OCI-LY3 (cell line): ENCODE measurements at regions not wholly inside any gene's neighbourhood (a gene's known extent, or its start where the extent isn't known, plus 50 kb on each side); places are given as distances from the start of the nearest gene placed in this dataset.

Source experiments
- H2AFZ ChIP-seq: fragments of 200-600, 300-600 bp; shearing (Covaris generic); 2 replicates; pipeline ENCODE4 v1.6.0; 2014; ENCODE audit warnings: antibody characterized with exemption, low read depth, low read length
- H3K27ac ChIP-seq: fragments of 200-600, 300-600 bp; sonication (generic); 2 replicates; pipeline ENCODE4 v1.5.1; 2014; ENCODE audit warnings: mild to moderate bottlenecking, low read length, moderate library complexity, mixed read lengths
- H3K27me3 ChIP-seq: fragments of 200-600, 300-600 bp; sonication (generic); 2 replicates; pipeline ENCODE4 v1.6.1; 2014; ENCODE audit warnings: low read depth, low read length, mixed read lengths
- H3K36me3 ChIP-seq: fragments of 200-600, 300-600 bp; sonication (generic); replicated peaks from 2 replicates; pipeline ENCODE3; 2014; ENCODE audit warnings: low read depth, low read length, mixed read lengths
- H3K4me1 ChIP-seq: fragments of 300-600, 200-600 bp; sonication (generic); 2 replicates; pipeline ENCODE4 v1.6.1; 2014; ENCODE audit warnings: low read length, mixed read lengths
- H3K4me2 ChIP-seq: fragments of 200-600, 300-600 bp; sonication (generic); 2 replicates; pipeline ENCODE4 v1.6.1; 2014; ENCODE audit warnings: low read length, mixed read lengths
- H3K4me3 ChIP-seq: fragments of 300-600, 200-600 bp; sonication (generic); 2 replicates; pipeline ENCODE4 v1.5.1; 2014; ENCODE audit warnings: antibody characterized with exemption, mild to moderate bottlenecking, low read length, moderate library complexity
- H3K79me2 ChIP-seq: fragments of 300-600, 200-600 bp; shearing (Covaris generic); 2 replicates; pipeline ENCODE4 v1.6.1; 2014; ENCODE audit warnings: mild to moderate bottlenecking, low read length, mixed read lengths
- H3K9ac ChIP-seq: fragments of 300-600, 200-600 bp; shearing (Covaris generic); 2 replicates; pipeline ENCODE4 v1.6.0; 2014; ENCODE audit warnings: mild to moderate bottlenecking, low read length, moderate library complexity
- H3K9me3 ChIP-seq: fragments of 200-600, 300-600 bp; shearing (Covaris generic); 2 replicates; pipeline ENCODE4 v1.6.1; 2014; ENCODE audit warnings: low read length, mixed read lengths; ENCODE audit not compliant: insufficient read depth
- H4K20me1 ChIP-seq: fragments of 200-600, 300-600 bp; sonication (generic); 2 replicates; pipeline ENCODE4 v1.6.1; 2016; ENCODE audit warnings: low read length, mixed read lengths; ENCODE audit not compliant: insufficient read depth
- EZH2phosphoT487 ChIP-seq: fragments of 200-600 bp; shearing (Covaris generic); IDR thresholded peaks from 2 replicates; pipeline ENCODE4 v1.6.1; 2018; ENCODE audit warnings: antibody characterized with exemption, mixed run types, low read depth
- TF ChIP-seq, protein P1 (sequence below): fragments of 200-600, 300-600 bp; sonication (generic); IDR thresholded peaks from 2 replicates; pipeline ENCODE4 v1.5.1; 2014; ENCODE audit warnings: antibody characterized with exemption, low read length, low read depth

DNA sequence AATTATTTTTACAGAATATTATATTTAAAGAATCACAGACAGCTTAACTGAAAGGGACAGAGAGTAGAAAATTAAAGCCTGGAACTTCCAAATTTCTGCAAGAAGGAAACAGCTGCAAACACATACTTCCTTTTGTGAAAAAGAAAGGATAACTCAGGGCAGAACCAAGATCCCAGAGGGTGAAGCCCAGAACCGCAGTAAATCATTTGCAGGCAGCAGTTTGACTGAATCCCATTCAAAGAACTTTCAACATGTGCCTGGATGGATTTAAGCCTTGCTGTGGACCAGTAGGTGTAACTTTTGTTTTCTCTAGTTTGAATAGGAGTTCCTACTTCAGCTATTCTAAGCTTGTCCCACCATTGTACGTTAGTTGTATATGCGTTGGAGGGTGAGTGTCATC is 733.2 kb downstream of the ROBO2 start:
- Histone ChIP-seq H3K4me3 (no peak overlapping the region), H3K4me2 (no peak overlapping the region), H2AFZ (no peak overlapping the region), H3K79me2 (no peaks in the 10 kb centered on the region), H3K9me3 (no peaks in the 10 kb centered on the region), H3K9ac (no peak overlapping the region), H3K27ac (no peak overlapping the region), H4K20me1 (no peaks in the 10 kb centered on the region), H3K27me3 (no peaks in the 10 kb centered on the region), H3K4me1 (no peaks in the 10 kb centered on the region), H3K36me3 (no peaks in the 10 kb centered on the region)
- TF ChIP-seq EZH2phosphoT487, result no peak
- TF ChIP-seq, protein P1, sequence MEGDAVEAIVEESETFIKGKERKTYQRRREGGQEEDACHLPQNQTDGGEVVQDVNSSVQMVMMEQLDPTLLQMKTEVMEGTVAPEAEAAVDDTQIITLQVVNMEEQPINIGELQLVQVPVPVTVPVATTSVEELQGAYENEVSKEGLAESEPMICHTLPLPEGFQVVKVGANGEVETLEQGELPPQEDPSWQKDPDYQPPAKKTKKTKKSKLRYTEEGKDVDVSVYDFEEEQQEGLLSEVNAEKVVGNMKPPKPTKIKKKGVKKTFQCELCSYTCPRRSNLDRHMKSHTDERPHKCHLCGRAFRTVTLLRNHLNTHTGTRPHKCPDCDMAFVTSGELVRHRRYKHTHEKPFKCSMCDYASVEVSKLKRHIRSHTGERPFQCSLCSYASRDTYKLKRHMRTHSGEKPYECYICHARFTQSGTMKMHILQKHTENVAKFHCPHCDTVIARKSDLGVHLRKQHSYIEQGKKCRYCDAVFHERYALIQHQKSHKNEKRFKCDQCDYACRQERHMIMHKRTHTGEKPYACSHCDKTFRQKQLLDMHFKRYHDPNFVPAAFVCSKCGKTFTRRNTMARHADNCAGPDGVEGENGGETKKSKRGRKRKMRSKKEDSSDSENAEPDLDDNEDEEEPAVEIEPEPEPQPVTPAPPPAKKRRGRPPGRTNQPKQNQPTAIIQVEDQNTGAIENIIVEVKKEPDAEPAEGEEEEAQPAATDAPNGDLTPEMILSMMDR, result no peak

DNA sequence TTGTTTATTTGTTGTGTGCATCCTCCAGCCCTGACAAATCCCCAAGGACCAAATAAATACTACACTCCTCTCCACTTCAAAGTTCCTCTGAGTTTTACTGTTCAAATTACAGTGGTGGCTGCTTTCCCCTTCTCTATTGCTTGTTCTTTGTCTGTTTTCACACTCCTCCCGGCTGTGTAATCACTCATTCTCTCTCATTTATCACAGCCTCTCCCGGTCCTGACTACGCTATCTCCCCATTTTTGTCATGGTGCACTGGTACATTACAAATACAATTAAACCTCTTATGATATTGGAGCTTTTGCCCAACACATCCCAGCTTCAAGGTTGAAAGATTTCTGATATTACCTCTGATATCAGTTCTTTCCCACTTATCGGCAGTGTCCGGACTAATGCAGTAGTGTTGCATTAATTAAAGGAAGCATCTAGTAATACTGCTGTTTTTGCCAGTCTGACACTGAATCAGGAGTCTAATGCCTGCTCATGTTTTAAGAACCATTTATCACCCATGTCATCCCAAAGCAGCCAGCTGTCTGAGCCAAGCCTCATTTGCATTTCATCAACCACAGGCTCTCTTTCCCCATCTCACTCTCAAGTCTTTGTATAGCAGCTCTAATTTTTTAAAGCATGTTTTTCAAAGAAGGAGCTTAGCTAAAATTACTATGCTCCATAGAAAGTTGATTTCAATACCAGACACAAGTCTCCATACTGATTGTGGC is 740.5 kb downstream of the ROBO2 start:
- Histone ChIP-seq H3K27ac (no peak overlapping the region), H4K20me1 (no peaks in the 10 kb centered on the region), H3K9ac (no peak overlapping the region), H3K9me3 (no peaks in the 10 kb centered on the region), H3K36me3 (no peaks in the 10 kb centered on the region), H3K4me3 (no peak overlapping the region), H2AFZ (no peak overlapping the region), H3K79me2 (no peaks in the 10 kb centered on the region), H3K4me1 (no peaks in the 10 kb centered on the region), H3K4me2 (no peak overlapping the region), H3K27me3 (no peaks in the 10 kb centered on the region)
- TF ChIP-seq EZH2phosphoT487, result no peak
- TF ChIP-seq, protein P1, result no peak

DNA sequence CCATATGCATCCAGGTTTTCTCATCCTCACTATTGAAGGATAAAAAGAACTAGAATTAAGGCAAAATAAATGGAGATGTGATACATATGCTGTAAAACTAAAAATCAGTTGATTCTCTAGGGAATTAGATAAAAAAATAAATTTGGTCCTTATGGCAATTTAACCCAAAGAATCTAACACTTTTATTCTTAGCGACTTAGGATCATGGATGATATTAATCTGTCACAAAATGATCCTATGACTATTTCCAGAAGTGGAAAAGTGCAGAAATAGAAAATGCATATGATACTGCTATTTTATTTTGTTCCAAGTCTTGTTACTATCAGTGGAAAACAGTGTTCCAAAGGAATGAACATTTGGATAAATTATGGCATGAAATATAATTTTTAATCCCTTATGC is 746.3 kb downstream of the ROBO2 start:
- Histone ChIP-seq H3K79me2 (no peaks in the 10 kb centered on the region), H3K27me3 (no peaks in the 10 kb centered on the region), H3K4me1 (no peaks in the 10 kb centered on the region), H3K4me3 (no peak overlapping the region), H3K27ac (no peak overlapping the region), H3K4me2 (no peak overlapping the region), H4K20me1 (no peaks in the 10 kb centered on the region), H3K9me3 (no peaks in the 10 kb centered on the region), H3K9ac (no peak overlapping the region), H3K36me3 (no peaks in the 10 kb centered on the region), H2AFZ (no peak overlapping the region)
- TF ChIP-seq EZH2phosphoT487, result no peak
- TF ChIP-seq, protein P1, result no peak

DNA sequence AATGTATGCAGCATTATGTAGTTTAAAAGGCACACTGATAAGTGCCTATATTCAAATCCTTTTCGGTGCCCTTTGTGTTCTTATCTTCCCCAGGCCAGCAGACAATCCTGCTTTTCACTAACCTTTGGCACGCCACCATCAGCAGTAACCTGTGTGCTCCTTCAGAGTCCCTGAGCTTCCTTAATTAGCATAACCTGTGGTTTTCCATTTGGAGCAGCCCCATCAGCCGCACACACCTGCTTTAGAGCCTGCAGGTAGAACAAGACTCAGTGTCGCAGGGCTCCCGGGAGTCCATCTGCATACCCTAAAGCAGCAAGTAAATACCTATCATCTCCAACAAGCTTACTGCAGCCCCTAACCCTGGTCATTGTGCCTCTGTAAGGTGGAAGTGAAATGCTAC is 755.1 kb downstream of the ROBO2 start:
- Histone ChIP-seq H3K4me2 (no peak overlapping the region), H3K27ac (no peak overlapping the region), H4K20me1 (no peaks in the 10 kb centered on the region), H3K4me3 (no peak overlapping the region), H3K79me2 (no peaks in the 10 kb centered on the region), H3K9ac (no peak overlapping the region), H3K27me3 (no peaks in the 10 kb centered on the region), H3K36me3 (no peaks in the 10 kb centered on the region), H3K9me3 (no peaks in the 10 kb centered on the region), H3K4me1 (no peaks in the 10 kb centered on the region), H2AFZ (no peak overlapping the region)
- TF ChIP-seq EZH2phosphoT487, result no peak
- TF ChIP-seq, protein P1, result no peak
